GM23248 (cell line): ENCODE measurements at regions not wholly inside any gene's neighbourhood (a gene's known extent, or its start where the extent isn't known, plus 50 kb on each side); places are given as distances from the start of the nearest gene placed in this dataset.

Experiments
- EZH2 ChIP-seq: fragments of 200-600 bp; sonication (generic); IDR thresholded peaks from 2 replicates; pipeline ENCODE4 v1.6.1; 2018; ENCODE audit warnings: antibody characterized with exemption, mild to moderate bottlenecking; ENCODE audit not compliant: insufficient read depth, poor library complexity, severe bottlenecking
- EZH2phosphoT487 ChIP-seq: fragments of 200-600 bp; sonication (generic); IDR thresholded peaks from 2 replicates; pipeline ENCODE4 v1.6.1; 2018; ENCODE audit warnings: antibody characterized with exemption, moderate library complexity, mild to moderate bottlenecking, low read depth; ENCODE audit not compliant: insufficient read depth

- TF ChIP-seq EZH2 (no peak), EZH2phosphoT487 (no peak)
Observed at GRCh38 chr12:67833602-67834001, 155.6 kb upstream of the IFNG-AS1 start.
